Liver (tissue), 3 donors: ENCODE measurements at regions not wholly inside any gene's neighbourhood (a gene's known extent, or its start where the extent isn't known, plus 50 kb on each side); places are given as distances from the start of the nearest gene placed in this dataset.

Experiments
- CTCF ChIP-seq: fragments of 150-350 bp; IDR thresholded peaks from 2 replicates; pipeline ENCODE4 v1.5.1; 2017; ENCODE audit warnings: improper control_type of control experiment, low read depth, low read length; ENCODE audit not compliant: missing input control
- RAD21 ChIP-seq, 2 donors: IDR thresholded peaks; 2 replicates each; pipeline ENCODE4 v1.6.1; 2016; ENCODE audit warnings: antibody characterized with exemption in 2 of 2, mild to moderate bottlenecking in 2 of 2
- donor health status: healthy.
- donor health status: healthy.

GRCh38 chr11:121699801-121700200, 247.0 kb upstream of the SORL1-AS1 start:
- no peak for TF ChIP-seq CTCF
- no peak for TF ChIP-seq RAD21 (IDR thresholded peaks at IDR 0.05)
